ENCODE measurements at regions not wholly inside any gene's neighbourhood (a gene's known extent, or its start where the extent isn't known, plus 50 kb on each side); places are given as distances from the start of the nearest gene placed in this dataset.

DNA sequence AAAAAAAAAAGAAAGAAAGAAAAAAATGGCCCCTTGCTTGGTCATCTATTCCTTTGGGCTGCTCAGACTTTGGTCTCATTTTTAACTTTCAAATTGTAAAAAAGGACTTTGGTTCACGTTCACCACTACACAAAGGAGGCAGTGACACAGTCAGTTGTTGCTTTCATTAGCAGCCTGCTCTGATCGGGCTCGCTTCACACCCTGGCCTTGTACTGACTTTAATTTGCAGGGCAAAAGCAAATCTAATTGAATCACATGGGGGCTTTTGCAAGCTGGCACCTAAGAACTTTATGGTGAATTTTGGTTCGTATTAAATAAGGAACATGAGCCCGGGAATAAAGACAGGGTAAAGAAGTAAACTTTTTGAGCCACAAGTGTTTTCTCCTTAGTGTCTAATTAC is 103.6 kb upstream of the CDH11 start:
- no peaks in the 10 kb centered on the region for H3K36me3 ChIP-seq (ENCODE audit: low read depth)
- intact Hi-C loops (cut with DNase I, micrococcal nuclease): no loop called here
- DNase-seq (no peak), ATAC-seq (no peak)
- no peaks in the 10 kb centered on the region for H3K9me3 ChIP-seq
- H3K4me3 ChIP-seq: no peak overlapping the region
- no peaks in the 10 kb centered on the region for H3K4me1 ChIP-seq (ENCODE audit: low read depth)
- TF ChIP-seq, protein P1, sequence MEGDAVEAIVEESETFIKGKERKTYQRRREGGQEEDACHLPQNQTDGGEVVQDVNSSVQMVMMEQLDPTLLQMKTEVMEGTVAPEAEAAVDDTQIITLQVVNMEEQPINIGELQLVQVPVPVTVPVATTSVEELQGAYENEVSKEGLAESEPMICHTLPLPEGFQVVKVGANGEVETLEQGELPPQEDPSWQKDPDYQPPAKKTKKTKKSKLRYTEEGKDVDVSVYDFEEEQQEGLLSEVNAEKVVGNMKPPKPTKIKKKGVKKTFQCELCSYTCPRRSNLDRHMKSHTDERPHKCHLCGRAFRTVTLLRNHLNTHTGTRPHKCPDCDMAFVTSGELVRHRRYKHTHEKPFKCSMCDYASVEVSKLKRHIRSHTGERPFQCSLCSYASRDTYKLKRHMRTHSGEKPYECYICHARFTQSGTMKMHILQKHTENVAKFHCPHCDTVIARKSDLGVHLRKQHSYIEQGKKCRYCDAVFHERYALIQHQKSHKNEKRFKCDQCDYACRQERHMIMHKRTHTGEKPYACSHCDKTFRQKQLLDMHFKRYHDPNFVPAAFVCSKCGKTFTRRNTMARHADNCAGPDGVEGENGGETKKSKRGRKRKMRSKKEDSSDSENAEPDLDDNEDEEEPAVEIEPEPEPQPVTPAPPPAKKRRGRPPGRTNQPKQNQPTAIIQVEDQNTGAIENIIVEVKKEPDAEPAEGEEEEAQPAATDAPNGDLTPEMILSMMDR (IDR thresholded peaks at IDR 0.05): no peak

DNA sequence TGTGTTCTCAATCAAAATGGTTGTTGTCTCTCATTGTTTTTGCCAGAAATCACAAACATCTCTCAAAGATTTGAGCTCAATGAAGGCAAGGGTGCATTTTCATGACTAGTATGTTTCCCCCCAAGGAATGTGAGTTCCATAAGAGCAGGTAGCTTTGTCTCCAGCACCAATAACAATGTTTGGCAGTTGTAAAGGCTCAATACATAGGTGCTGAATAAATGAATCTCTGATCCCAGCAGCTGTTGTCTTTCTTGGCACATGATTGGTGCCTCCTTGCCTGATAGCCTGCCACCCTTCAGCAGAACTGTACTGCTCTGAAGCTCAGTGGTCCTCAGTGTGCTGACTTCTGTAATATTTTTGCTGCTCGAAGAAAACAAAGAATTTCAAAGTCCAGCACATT is 103.1 kb upstream of the CDH11 start:
- no peak for DNase-seq
- Histone ChIP-seq H3K36me3 (ENCODE audit: low read depth) (no peaks in the 10 kb centered on the region), H3K9me3 (no peaks in the 10 kb centered on the region), H3K4me3 (no peak overlapping the region), H3K4me1 (ENCODE audit: low read depth) (no peaks in the 10 kb centered on the region)
- TF ChIP-seq, protein P1 (IDR thresholded peaks at IDR 0.05): no peak
- intact Hi-C loops (cut with DNase I, micrococcal nuclease): no loop called here
- no peak for ATAC-seq

DNA sequence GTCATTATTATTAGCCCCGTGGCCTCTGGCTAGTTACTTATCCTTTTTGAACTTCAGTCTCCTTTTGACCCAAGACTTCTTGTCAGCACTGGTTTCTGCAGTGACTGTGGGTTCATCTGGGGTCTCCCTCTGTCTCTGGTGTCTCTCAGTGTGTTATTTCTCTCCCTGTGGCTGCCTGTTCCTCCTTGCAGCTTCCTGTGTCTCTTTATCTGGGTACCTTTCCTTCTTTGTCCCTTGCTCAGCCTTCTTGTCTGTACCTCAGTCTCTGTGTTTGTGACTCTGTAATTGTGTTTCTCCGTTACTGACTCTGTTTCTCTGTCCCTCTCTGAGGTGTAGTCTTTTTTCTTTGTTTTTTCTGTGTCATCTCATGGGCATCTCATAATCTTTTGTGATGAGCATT is 102.6 kb upstream of the CDH11 start:
- no peak overlapping the region for H3K4me3 ChIP-seq
- TF ChIP-seq, protein P1 (IDR thresholded peaks at IDR 0.05): no peak

DNA sequence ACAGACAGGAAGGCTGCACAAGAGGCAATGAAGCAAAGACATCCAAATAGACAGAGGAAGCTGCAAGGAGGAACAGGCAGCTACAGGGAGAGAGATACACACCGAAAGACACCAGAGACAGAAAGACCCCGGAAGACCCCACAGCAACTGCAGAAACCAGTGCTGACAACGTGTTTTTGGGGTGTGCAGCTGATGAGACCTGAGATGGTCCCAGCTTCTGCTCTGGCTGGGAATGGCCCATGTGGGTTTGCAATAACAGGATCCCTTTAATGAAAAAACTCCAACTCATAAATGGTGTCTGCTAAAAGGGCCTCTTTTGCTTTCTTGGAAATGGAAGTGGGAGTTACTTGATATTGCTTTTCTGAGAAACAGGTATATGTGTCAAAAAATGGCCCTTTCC is 101.5 kb upstream of the CDH11 start:
- TF ChIP-seq, protein P1 (IDR thresholded peaks at IDR 0.05): no peak
- H3K4me3 ChIP-seq: no peak overlapping the region
- no peaks in the 10 kb centered on the region for H3K9me3 ChIP-seq
- ATAC-seq: no peak
- no peaks in the 10 kb centered on the region for H3K36me3 ChIP-seq (ENCODE audit: low read depth)
- intact Hi-C loops (cut with DNase I, micrococcal nuclease): no loop called here
- H3K4me1 ChIP-seq (ENCODE audit: low read depth): no peaks in the 10 kb centered on the region
- no peak for DNase-seq

More for the DNA sequence above, 102.6 kb upstream of the CDH11 start:
- intact Hi-C loops (cut with DNase I, micrococcal nuclease): no loop called here
- ATAC-seq (no peak), DNase-seq (no peak)
- Histone ChIP-seq H3K36me3 (ENCODE audit: low read depth) (no peaks in the 10 kb centered on the region), H3K9me3 (no peaks in the 10 kb centered on the region), H3K4me1 (ENCODE audit: low read depth) (no peaks in the 10 kb centered on the region)

DNA sequence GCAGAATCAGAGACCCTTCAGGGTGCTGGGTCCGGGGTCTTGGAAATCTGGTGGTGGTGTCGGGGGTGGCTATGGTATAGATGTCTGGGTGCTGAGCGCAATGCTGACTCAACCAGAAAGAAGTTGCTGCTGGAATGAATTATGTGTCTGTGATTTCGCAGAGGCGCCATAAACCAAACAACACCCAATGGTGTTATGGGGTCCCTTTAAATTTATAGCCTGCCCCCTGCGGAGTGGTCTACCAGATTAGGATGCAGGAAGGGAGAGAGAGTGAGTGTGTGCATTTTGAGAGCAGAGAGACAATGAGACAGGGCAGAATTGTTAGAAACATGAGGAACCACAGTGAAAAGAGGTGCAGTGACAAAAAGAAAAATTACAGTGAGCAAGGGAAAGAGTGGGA is 100.7 kb upstream of the CDH11 start:
- DNase-seq (no peak), ATAC-seq (no peak)
- Histone ChIP-seq H3K4me1 (ENCODE audit: low read depth) (no peaks in the 10 kb centered on the region), H3K36me3 (ENCODE audit: low read depth) (no peaks in the 10 kb centered on the region), H3K4me3 (no peak overlapping the region), H3K9me3 (no peaks in the 10 kb centered on the region)
- intact Hi-C loops (cut with DNase I, micrococcal nuclease): no loop called here
- TF ChIP-seq, protein P1 (IDR thresholded peaks at IDR 0.05): no peak

DNA sequence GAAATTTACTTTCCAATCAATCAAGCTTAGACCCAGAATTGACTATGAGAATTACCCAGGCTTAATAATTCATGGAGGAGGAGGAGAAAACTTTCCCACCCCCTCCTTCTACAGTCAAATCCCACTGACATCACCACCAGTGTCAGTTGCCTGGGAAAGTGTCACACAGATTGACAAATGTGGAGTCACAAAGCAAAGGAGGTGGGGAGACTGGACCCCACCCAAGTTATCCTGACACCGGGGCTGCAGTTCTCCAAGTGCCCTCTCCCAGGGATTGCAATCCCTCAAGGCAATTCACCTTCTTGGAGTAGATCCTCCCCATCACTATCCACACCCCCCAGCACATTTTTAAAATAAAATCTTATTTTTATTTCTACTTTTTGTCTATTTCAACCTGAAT is 100.2 kb upstream of the CDH11 start:
- intact Hi-C loops (cut with DNase I, micrococcal nuclease): no loop called here
- ATAC-seq (no peak), DNase-seq (no peak)
- no peak overlapping the region for H3K4me3 ChIP-seq
- no peaks in the 10 kb centered on the region for H3K9me3 ChIP-seq
- no peaks in the 10 kb centered on the region for H3K36me3 ChIP-seq (ENCODE audit: low read depth)
- TF ChIP-seq, protein P1 (IDR thresholded peaks at IDR 0.05): no peak
- no peaks in the 10 kb centered on the region for H3K4me1 ChIP-seq (ENCODE audit: low read depth)
